Heart right ventricle (tissue), 16 donors: ENCODE measurements at regions not wholly inside any gene's neighbourhood (a gene's known extent, or its start where the extent isn't known, plus 50 kb on each side); places are given as distances from the start of the nearest gene placed in this dataset.

Experiments used
- ATAC-seq, 8 donors: fragments of 200-7000 bp; cut with Tn5 transposase; one replicate each; pipeline ENCODE4 v1.9.1; 2020; ENCODE audit warnings: mild to moderate bottlenecking in 8 of 8, moderate library complexity in 8 of 8, moderate number of reproducible peaks in 1 of 8
- DNase-seq, 2 donors: peaks; one replicate each; pipeline ENCODE4 v3.0.0-alpha.2; 2020
- H3K27ac ChIP-seq, 10 donors: fragments of 200-600 bp; sonication (generic) in 2 of 10; one replicate each; pipeline versions ENCODE4 v1.5.0 to v1.8.0; 2020 to 2022; ENCODE audit warnings: mild to moderate bottlenecking in 3 of 10
- H3K27me3 ChIP-seq, 7 donors: fragments of 200-600 bp; one replicate each; pipeline ENCODE4 v1.8.0; 2021 to 2022; ENCODE audit warnings: mild to moderate bottlenecking in 2 of 7
- H3K36me3 ChIP-seq, 9 donors: fragments of 200-600 bp; sonication (generic) in 1 of 9; one replicate each; pipeline versions ENCODE4 v1.5.0 to v1.8.0; 2020 to 2022; ENCODE audit warnings: mild to moderate bottlenecking in 2 of 9
- H3K4me1 ChIP-seq, 9 donors: fragments of 200-600 bp; sonication (generic) in 1 of 9; one replicate each; pipeline versions ENCODE4 v1.5.0 to v1.8.0; 2020 to 2022; ENCODE audit warnings: mild to moderate bottlenecking in 4 of 9
- H3K4me3 ChIP-seq, 10 donors: fragments of 200-600 bp; sonication (generic) in 2 of 10; one replicate each; pipeline versions ENCODE4 v1.5.0 to v1.8.0; 2020 to 2022; ENCODE audit warnings: mild to moderate bottlenecking in 7 of 10, moderate library complexity in 2 of 10
- H3K9me3 ChIP-seq, 11 donors: fragments of 200-600 bp in 10 of 11; sonication (generic) in 2 of 11; one replicate each; pipeline versions ENCODE4 v1.5.0 to v1.8.0; 2013 to 2022; ENCODE audit warnings: mild to moderate bottlenecking in 2 of 11, control low read depth in 1 of 11, moderate library complexity in 1 of 11
- WGBS, 2 donors: extraction: QIAGEN DNeasy Blood & Tissue Kit; methylation state at CpG; one replicate each; pipeline ENCODE4 v1.1.7; 2013; ENCODE audit warnings: inconsistent platforms in 1 of 2; 5-methylcytosine and 5-hydroxymethylcytosine counted together
- intact Hi-C, 10 donors: fragments of 100-400 bp; cut with DNase I; formaldehyde crosslinking; loops; one replicate each; pipeline versions ENCODE4 v1.11.1 to v1.14.2; 2022
- TF ChIP-seq, protein P1 (sequence below), 9 donors: fragments of 200-600 bp; sonication (generic) in 2 of 9; IDR thresholded peaks; one replicate each; pipeline versions ENCODE4 v1.5.0 to v1.8.0; 2021 to 2022; ENCODE audit warnings: antibody characterized with exemption in 9 of 9, mild to moderate bottlenecking in 5 of 9, moderate library complexity in 1 of 9
- donor health status: Arrhythmogenic right ventricular cardiomyopathy.
- donor health status: ischemic (EF 13 %, LVEDD 7.1; RV severe dilation, severe dysfunction).
- donor health status: healthy with polysubstance abuse.
- donor health status: DM: no; HTN: yes; CAD: no.
- donor health status: DM: no; HTN: no; CAD: no.
- donor health status: ischemic (EF 25% LVEDD 6.9; RV normal size, moderate dysfunction).
- donor health status: ischemic (EF 25% LVEDD 5.7; RV mildly dilated, moderate dysfunction).
- donor health status: healthy.
- donor health status: DM: yes; HTN: yes; CAD: no.
- donor health status: Ischemic cardiomyopathy.
- donor health status: ischemic (EF 35%, LVEDD 5.7; RV mildly dilated, moderate dysfunction).
- donor health status: nonischemic (EF 11% LVEDD 7.7; RV severe dilation, severe dysfunction).
- donor health status: DM: yes; HTN: yes; CAD: no.
- donor health status: PGD.
- donor health status: ischemic (EF 29% LVEDD 5.4; RV normal size, mild dysfunction).
- donor health status: nonischemic (EF 23%, LVEDD 6.1; RV moderate dilation, normal function).

- Histone ChIP-seq H3K4me3 (no peak overlapping the region), H3K27me3 (no peaks in the 10 kb centered on the region), H3K36me3 (no peaks in the 10 kb centered on the region), H3K9me3 (no peaks in the 10 kb centered on the region), H3K27ac (no peak overlapping the region), H3K4me1 (peaks cover 0 to 34% (median 16%) of the 10 kb centered on the region in 9 donors)
- ATAC-seq (no peak), DNase-seq (no peak)
- intact Hi-C loops = no loop called here
- 78 to 81% methylated on average over 5 of the region's 5 CpGs for WGBS, 2 donors
- TF ChIP-seq, protein P1, sequence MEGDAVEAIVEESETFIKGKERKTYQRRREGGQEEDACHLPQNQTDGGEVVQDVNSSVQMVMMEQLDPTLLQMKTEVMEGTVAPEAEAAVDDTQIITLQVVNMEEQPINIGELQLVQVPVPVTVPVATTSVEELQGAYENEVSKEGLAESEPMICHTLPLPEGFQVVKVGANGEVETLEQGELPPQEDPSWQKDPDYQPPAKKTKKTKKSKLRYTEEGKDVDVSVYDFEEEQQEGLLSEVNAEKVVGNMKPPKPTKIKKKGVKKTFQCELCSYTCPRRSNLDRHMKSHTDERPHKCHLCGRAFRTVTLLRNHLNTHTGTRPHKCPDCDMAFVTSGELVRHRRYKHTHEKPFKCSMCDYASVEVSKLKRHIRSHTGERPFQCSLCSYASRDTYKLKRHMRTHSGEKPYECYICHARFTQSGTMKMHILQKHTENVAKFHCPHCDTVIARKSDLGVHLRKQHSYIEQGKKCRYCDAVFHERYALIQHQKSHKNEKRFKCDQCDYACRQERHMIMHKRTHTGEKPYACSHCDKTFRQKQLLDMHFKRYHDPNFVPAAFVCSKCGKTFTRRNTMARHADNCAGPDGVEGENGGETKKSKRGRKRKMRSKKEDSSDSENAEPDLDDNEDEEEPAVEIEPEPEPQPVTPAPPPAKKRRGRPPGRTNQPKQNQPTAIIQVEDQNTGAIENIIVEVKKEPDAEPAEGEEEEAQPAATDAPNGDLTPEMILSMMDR (IDR thresholded peaks at IDR 0.05) = no peak
Measured at GRCh38 chr9:109975574-109976295, 195.7 kb downstream of the PALM2AKAP2 start.

DNA sequence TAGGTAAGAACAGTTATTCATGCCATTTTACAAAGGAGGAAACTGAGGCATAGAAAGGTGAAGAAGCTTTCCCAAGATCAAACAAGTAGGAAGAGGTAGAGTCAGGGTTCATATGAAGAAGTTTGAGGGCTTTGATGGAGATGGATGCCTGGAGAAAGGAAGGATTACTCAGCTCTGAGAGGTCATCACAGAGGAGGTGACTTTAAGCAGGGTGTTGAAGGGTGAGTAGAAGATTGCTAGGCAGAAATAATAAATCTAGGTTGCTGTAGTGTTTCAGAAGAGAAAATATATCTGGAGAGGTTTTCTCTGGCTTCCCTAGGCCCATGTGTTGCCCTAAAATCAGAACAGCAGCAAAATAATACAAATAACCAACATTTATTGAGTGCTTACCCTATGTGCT lies 196.3 kb downstream of the PALM2AKAP2 start:
- no peak for DNase-seq
- no peak overlapping the region for H3K27ac ChIP-seq

GRCh38 chr9:109977521-109977920 lies 197.5 kb downstream of the PALM2AKAP2 start:
- Histone ChIP-seq H3K27ac (no peak overlapping the region), H3K36me3 (no peaks in the 10 kb centered on the region), H3K4me3 (no peak overlapping the region), H3K4me1 (peaks cover 0 to 28% (median 16%) of the 10 kb centered on the region in 9 donors), H3K27me3 (no peaks in the 10 kb centered on the region), H3K9me3 (no peaks in the 10 kb centered on the region)
- TF ChIP-seq, protein P1 (IDR thresholded peaks at IDR 0.05) = no peak
- no peak for ATAC-seq
- 81 to 97% methylated on average over 2 of the region's 2 CpGs for WGBS, 2 donors
- intact Hi-C loops = no loop called here
- no peak for DNase-seq

More for the DNA sequence above, 196.3 kb downstream of the PALM2AKAP2 start:
- TF ChIP-seq, protein P1 (IDR thresholded peaks at IDR 0.05) = no peak
- no peak for ATAC-seq
- no peaks in the 10 kb centered on the region for H3K27me3 ChIP-seq
- peaks cover 0 to 34% (median 16%) of the 10 kb centered on the region in 9 donors for H3K4me1 ChIP-seq
- intact Hi-C loops = no loop called here
- H3K4me3 ChIP-seq = no peak overlapping the region
- H3K36me3 ChIP-seq = no peaks in the 10 kb centered on the region
- no peaks in the 10 kb centered on the region for H3K9me3 ChIP-seq

GRCh38 chr9:109981091-109981490 lies 201.1 kb downstream of the PALM2AKAP2 start:
- Histone ChIP-seq H3K27me3 (no peaks in the 10 kb centered on the region), H3K4me1 (peaks cover 0 to 4% (median under 1%) of the 10 kb centered on the region in 9 donors), H3K27ac (no peak overlapping the region), H3K4me3 (no peak overlapping the region), H3K36me3 (no peaks in the 10 kb centered on the region), H3K9me3 (no peaks in the 10 kb centered on the region)
- TF ChIP-seq, protein P1 (IDR thresholded peaks at IDR 0.05) = no peak
- intact Hi-C loops = no loop called here
- WGBS, 2 donors = 50 to 100% methylated on average over 1 of the region's 1 CpG
- no peak for ATAC-seq
- DNase-seq = no peak
